ENCODE measurements at regions not wholly inside any gene's neighbourhood (a gene's known extent, or its start where the extent isn't known, plus 50 kb on each side); places are given as distances from the start of the nearest gene placed in this dataset.
A peak's percentile ranks its signal among the peaks of the same experiment; 100 is the strongest.
"Not testable (repeated sequence)": the region's sequence is repeated elsewhere in the genome, so short reads cannot be mapped to it uniquely, and the experiment has no call there.

GRCh38 chr12:68984796-68985573, 52.0 kb upstream of the CPM start:
- peak in 1 of 2 donors; percentile 64 for DNase-seq

GRCh38 chr12:68997526-68997925, 64.6 kb upstream of the CPM start:
- not testable (repeated sequence) for DNase-seq

- DNase-seq, result peak; percentile 33 to 43
Observed at GRCh38 chr12:68998041-68998440, 65.1 kb upstream of the CPM start.

GRCh38 chr12:69000074-69000473, 67.1 kb upstream of the CPM start:
- DNase-seq, result peak; percentile 66 to 71

GRCh38 chr12:69000540-69001243, 67.7 kb upstream of the CPM start:
- DNase-seq, result peak in 1 of 2 donors; percentile 30

GRCh38 chr12:69001251-69001650, 68.3 kb upstream of the CPM start:
- DNase-seq, result no peak

- DNase-seq, result no peak
Observed at GRCh38 chr12:69002969-69003368, 70.0 kb upstream of the CPM start.

GRCh38 chr12:69003991-69004390, 71.0 kb upstream of the CPM start:
- DNase-seq, result peak; percentile 33 to 35

- DNase-seq, result peak; percentile 72 to 91
Observed at GRCh38 chr12:69007101-69007854, 74.3 kb upstream of the CPM start.

GRCh38 chr12:69007855-69008351, 74.9 kb upstream of the CPM start:
- DNase-seq, result peak in 1 of 2 donors; percentile 43

- peak; percentile 70 to 88 for DNase-seq
Observed at GRCh38 chr12:69008520-69008919, 75.5 kb upstream of the CPM start.

GRCh38 chr12:69014047-69014446, 81.1 kb upstream of the CPM start:
- DNase-seq, result no peak

- DNase-seq, result no peak
Observed at GRCh38 chr12:69015017-69015416, 82.0 kb upstream of the CPM start.

- no peak for DNase-seq
Observed at GRCh38 chr12:69015831-69016230, 82.9 kb upstream of the CPM start.

GRCh38 chr12:69019082-69019481, 86.1 kb upstream of the CPM start:
- DNase-seq, result no peak

- DNase-seq, result no peak
Observed at GRCh38 chr12:69019910-69020309, 86.9 kb upstream of the CPM start.

GRCh38 chr12:69022674-69023073, 89.7 kb upstream of the CPM start:
- no peak for DNase-seq

GRCh38 chr12:69023840-69024239, 90.9 kb upstream of the CPM start:
- DNase-seq, result no peak

- no peak for DNase-seq
Observed at GRCh38 chr12:69024413-69024812, 91.4 kb upstream of the CPM start.

GRCh38 chr12:69024907-69025306, 91.9 kb upstream of the CPM start:
- no peak for DNase-seq

GRCh38 chr12:69026336-69026735, 93.4 kb upstream of the CPM start:
- DNase-seq, result peak; percentile 89 to 90

GRCh38 chr12:69027411-69027881, 94.5 kb upstream of the CPM start:
- peak in 1 of 2 donors; percentile 26 for DNase-seq
